AG04449 (cell line): ENCODE measurements at regions not wholly inside any gene's neighbourhood (a gene's known extent, or its start where the extent isn't known, plus 50 kb on each side); places are given as distances from the start of the nearest gene placed in this dataset.

Experiments used
- CTCF ChIA-PET: fragments of 350-600 bp; formaldehyde crosslinking; extraction: SDS; loops from one replicate; lab custom pipeline; 2021; ENCODE audit warnings: antibody characterized with exemption; lab: Yijun Ruan, JAX
- POLR2A ChIA-PET: fragments of 400-600, 350-600 bp; formaldehyde crosslinking; extraction: SDS; loops from one replicate; lab custom pipeline; 2020; ENCODE audit warnings: antibody characterized with exemption, inconsistent platforms; lab: Yijun Ruan, JAX
- DNase-seq: peaks from one replicate; pipeline ENCODE4 v3.0.0-alpha.2; 2010; ENCODE audit warnings: low read depth, low spot score
- H3K4me3 ChIP-seq: 2 replicates; pipeline ENCODE4 v1.5.1; 2011; ENCODE audit warnings: low read depth, mild to moderate bottlenecking, control low read depth, low read length
- TF ChIP-seq, protein P1 (sequence below): IDR thresholded peaks from one replicate; pipeline ENCODE4 v1.5.1; 2011; ENCODE audit warnings: mild to moderate bottlenecking, moderate library complexity, low read length, control low read depth, inconsistent platforms; ENCODE audit not compliant: insufficient read depth; ENCODE audit errors: missing control alignments

DNA sequence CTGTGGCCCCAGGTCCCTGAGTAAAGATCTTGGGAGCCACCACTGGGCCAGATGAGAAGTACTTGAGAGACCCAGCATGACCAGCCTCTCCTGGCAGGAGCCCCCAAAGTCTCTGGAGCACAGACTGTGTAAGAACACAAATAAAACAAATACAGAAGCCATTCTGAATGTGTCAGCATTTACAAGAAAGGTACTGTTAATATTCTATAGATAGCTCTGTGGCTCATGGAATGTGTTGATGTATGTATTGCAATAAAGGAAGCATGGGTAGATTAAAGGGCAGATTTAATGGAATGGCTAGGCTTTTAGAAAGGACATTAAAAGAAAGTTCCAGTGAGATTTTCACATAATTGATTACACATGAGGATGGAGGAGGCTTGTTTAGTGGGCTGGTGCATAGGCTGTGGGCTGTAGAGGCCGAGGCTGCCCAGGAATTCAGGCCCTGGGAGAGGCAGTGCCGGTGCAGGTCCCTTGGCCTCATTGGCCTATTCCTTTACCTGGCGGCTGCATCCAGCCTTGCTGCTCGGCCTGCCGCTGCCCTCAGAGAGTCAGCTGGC, 127.7 kb upstream of the DLX2 start:
- H3K4me3 ChIP-seq: no peak overlapping the region
- ChIA-PET CTCF (interaction anchor here (0.8 to 1.8 kb wide), 2 partner anchors 10 to 231 kb away, joined by 3 to 9 read pairs; no protein-coding TSS in a partner anchor), POLR2A (interaction anchor here (0.9 kb wide), 1 partner anchor 22 kb away, joined by 3 read pairs; no protein-coding TSS in a partner anchor)
- DNase-seq: no peak
- TF ChIP-seq, protein P1, sequence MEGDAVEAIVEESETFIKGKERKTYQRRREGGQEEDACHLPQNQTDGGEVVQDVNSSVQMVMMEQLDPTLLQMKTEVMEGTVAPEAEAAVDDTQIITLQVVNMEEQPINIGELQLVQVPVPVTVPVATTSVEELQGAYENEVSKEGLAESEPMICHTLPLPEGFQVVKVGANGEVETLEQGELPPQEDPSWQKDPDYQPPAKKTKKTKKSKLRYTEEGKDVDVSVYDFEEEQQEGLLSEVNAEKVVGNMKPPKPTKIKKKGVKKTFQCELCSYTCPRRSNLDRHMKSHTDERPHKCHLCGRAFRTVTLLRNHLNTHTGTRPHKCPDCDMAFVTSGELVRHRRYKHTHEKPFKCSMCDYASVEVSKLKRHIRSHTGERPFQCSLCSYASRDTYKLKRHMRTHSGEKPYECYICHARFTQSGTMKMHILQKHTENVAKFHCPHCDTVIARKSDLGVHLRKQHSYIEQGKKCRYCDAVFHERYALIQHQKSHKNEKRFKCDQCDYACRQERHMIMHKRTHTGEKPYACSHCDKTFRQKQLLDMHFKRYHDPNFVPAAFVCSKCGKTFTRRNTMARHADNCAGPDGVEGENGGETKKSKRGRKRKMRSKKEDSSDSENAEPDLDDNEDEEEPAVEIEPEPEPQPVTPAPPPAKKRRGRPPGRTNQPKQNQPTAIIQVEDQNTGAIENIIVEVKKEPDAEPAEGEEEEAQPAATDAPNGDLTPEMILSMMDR: no peak

DNA sequence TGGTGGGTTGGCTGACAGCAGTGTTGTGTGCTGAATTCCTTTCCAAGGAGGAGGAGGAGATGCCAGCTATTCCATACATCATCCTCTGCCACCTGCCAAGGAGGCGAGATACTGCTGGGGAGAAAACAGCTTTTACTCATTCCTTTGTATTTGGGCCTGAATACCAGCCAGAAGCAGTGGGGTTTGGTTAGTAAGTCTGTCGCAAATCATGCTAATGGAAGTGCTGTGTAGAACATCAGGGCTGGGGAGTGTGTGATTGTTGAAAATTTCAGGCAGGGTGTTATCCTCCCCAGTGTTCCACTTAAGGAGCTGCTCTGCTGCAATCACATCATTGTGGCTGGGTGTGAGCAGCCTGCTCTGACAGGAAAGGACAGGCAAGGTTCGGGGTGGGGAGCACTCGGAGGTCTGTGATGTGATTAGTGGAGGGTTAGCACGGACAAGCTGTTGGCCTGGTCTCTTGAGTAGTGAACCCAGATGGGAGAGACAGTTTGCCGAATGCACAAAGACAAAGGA, 128.2 kb upstream of the DLX2 start:
- DNase-seq: no peak
- TF ChIP-seq, protein P1: no peak
- H3K4me3 ChIP-seq: no peak overlapping the region
- CTCF ChIA-PET: interaction anchor here (0.7 to 1.8 kb wide), 4 partner anchors 30 to 235 kb away, joined by 3 to 9 read pairs (median 3); no protein-coding TSS in a partner anchor
- POLR2A ChIA-PET: interaction anchor here (0.8 to 0.9 kb wide), 5 partner anchors 19 to 230 kb away, joined by 3 to 5 read pairs (median 4); no protein-coding TSS in a partner anchor

DNA sequence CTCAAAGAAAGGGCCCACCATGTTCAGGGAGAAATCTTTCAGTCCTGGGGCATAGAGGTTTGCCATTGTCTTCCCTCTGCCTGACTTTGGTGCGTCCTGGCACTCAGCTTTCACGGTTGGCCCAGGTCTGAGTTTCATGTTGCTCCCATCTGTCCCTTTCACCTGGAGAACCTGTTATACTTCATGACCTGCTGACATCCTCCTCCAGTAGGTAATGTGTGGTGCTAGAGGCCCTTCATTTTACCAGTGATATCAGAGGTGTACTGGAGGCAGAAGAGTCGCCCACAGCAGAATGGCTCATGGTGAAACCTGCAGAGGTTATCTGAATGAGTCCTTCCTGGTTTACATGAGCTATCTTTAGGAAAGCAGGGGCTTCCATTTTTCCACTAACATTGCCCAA, 128.8 kb upstream of the DLX2 start:
- ChIA-PET CTCF (interaction anchor here (0.7 to 3.8 kb wide), 4 partner anchors 30 to 235 kb away, joined by 3 to 18 read pairs (median 3); no protein-coding TSS in a partner anchor), POLR2A (interaction anchor here (0.7 to 0.9 kb wide), 6 partner anchors 12 to 230 kb away, joined by 3 to 5 read pairs (median 4); no protein-coding TSS in a partner anchor)
- DNase-seq: no peak
- H3K4me3 ChIP-seq: no peak overlapping the region
- TF ChIP-seq, protein P1: no peak

DNA sequence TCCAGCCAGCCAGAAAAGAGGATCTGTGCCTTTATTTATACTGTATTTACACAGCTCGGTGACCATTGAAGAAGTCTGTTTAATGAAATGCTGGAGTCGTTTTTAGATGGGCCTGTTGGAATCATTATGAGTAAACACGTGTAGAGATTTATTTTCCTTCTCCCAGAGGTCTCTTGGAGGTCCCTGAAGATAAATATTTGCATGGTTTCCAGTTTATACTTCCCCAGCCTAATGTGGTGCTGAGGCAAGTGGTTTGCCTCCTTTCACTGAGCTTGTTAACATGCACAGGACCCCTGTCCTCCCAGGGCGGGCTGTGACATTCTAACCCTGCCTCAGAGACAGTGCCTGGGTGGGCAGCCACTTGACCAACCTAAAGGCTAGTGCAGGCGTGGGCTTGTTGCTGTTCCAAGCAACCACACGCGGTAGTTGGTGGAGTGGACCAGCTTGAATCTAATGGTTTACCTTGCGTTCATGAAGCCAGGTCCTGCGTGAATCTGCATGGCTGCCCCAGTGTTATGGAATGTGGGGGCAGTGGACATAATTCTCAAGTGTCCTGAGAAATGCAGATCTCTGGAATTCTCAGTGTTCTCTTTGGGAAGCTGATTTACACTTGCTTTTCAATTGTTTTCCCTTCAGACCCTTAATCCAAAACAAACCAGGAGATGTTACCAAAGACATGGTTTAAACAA, 130.2 kb upstream of the DLX2 start:
- H3K4me3 ChIP-seq: no peak overlapping the region
- DNase-seq: no peak
- ChIA-PET CTCF (interaction anchor here (1.2 to 3.8 kb wide), 2 partner anchors 12 to 229 kb away, joined by 3 to 18 read pairs; no protein-coding TSS in a partner anchor), POLR2A (interaction anchor here (1.2 kb wide), 1 partner anchor 15 kb away, joined by 3 read pairs; no protein-coding TSS in a partner anchor)
- TF ChIP-seq, protein P1: no peak

DNA sequence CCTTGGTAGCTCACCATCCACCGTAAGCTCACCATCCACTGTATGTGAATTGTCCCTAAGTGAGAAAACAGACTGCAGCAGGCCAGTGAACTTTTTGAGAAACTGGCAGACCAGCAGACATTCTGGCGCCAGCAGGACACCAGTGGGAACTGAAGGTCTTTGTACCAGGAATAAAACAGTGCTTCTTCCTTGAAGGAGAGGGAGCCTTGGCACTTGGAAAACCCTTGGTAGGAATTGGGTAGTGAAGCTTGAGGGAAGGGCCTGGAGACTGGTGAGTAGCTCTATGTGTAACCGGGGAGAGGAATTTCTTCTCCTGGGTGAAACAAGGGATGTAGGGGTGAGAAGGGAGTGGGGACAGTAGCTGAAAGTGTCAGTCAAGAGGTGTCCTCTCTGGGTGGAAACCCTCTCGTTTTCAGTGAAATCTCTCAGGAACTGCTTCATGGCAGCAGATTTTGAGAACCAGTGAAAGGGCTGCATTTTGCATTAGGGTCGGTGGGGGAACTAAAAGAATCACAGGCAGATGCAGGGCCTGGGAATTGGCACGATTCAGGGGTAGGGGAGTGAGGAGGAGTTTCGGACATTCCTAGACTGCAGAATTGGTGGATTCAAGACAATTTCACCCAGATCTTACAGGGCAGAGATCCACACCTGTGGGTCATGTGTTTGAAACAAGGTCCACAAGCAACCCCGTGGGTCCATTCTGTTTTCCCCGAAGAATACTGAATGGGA, 131.5 kb upstream of the DLX2 start:
- POLR2A ChIA-PET: no interaction called here
- peak overlapping the region; percentile 53 for H3K4me3 ChIP-seq
- CTCF ChIA-PET: interaction anchor here (0.8 to 3.8 kb wide), 4 partner anchors 14 to 227 kb away, joined by 3 to 18 read pairs (median 3); no protein-coding TSS in a partner anchor
- TF ChIP-seq, protein P1: no peak
- no peak for DNase-seq
